ENCODE measurements at regions not wholly inside any gene's neighbourhood (a gene's known extent, or its start where the extent isn't known, plus 50 kb on each side); places are given as distances from the start of the nearest gene placed in this dataset.

DNA sequence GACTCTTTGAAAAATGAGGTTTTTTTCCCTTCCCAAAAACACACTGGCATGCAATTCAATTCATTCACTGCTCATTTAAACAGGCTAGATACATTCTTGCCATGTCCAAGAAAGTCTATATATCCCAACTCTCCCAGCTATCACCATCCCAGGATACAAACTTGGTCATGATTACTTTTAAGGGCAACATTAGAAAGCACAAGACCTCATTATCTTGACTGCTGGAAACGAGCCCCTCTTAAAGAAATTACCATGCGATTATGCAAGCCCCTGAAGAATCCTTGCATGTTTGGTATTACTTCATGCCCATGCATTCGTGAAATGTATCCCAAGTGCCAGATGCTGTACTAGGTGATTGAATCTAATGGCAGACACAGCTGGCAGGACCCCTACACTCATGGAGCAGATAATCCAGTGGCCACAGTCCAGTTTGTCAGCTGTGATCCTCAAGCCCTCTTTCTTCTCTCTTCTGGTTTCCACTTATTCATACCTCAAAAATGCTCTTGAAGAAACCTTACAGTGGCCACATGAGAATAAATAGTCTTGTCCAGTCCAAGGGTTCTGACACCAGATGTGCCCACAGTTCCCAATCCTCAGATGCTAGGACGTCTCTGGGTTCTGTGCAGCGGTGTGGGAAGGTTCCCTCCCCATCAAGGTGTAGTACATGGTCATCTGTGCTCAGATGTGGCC lies 103.7 kb upstream of the HABP2 start:
- Histone ChIP-seq H3K4me3 (no peak overlapping the region), H3K4me1 (no peaks in the 10 kb centered on the region), H3K9me3 (no peaks in the 10 kb centered on the region), H3K36me3 (no peaks in the 10 kb centered on the region), H3K27me3 (no peaks in the 10 kb centered on the region), H3K27ac (no peak overlapping the region)
- TF ChIP-seq, protein P1, sequence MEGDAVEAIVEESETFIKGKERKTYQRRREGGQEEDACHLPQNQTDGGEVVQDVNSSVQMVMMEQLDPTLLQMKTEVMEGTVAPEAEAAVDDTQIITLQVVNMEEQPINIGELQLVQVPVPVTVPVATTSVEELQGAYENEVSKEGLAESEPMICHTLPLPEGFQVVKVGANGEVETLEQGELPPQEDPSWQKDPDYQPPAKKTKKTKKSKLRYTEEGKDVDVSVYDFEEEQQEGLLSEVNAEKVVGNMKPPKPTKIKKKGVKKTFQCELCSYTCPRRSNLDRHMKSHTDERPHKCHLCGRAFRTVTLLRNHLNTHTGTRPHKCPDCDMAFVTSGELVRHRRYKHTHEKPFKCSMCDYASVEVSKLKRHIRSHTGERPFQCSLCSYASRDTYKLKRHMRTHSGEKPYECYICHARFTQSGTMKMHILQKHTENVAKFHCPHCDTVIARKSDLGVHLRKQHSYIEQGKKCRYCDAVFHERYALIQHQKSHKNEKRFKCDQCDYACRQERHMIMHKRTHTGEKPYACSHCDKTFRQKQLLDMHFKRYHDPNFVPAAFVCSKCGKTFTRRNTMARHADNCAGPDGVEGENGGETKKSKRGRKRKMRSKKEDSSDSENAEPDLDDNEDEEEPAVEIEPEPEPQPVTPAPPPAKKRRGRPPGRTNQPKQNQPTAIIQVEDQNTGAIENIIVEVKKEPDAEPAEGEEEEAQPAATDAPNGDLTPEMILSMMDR (IDR thresholded peaks at IDR 0.05) = no peak
- DNase-seq (ENCODE audit: low spot score in 2 of 2) = no peak
- intact Hi-C loops (cut with DNase I) = no loop called here

DNA sequence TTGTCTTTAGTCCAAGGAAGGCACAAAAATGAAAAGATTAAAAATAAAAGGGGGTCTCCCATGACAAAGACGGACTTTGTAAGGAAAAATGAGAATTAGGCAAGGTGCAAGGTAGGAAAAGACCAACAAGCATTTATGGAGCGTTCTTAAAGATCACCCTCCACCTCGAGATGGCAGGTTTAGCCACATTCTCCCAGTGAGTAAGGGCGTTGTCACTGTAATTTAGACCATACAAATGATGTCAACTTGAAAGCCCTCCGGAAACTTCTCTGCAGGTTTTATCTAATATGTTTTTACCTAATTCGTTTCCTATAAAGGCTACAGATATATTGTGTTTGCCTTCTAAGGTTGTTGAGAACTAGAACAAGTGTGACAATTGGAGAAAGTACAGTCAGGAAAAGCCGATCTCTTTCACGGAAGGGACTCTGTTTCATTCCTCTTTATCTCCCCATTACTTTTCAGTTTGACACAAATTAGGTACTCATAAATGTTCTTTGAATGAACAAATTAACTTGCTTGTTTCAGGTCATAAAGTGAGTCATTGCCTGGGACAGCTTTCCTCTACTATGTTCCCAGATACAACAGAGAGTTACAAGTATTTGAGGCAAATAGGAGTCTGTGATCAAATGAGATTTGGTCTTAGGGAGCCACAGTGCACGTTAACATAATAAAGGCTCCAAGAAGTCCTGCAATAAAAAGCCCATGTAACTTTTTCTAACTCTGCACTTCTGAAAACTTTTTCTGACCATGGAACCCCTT lies 102.6 kb upstream of the HABP2 start:
- Histone ChIP-seq H3K36me3 (no peaks in the 10 kb centered on the region), H3K9me3 (no peaks in the 10 kb centered on the region), H3K27me3 (no peaks in the 10 kb centered on the region), H3K4me1 (no peaks in the 10 kb centered on the region), H3K27ac (no peak overlapping the region), H3K4me3 (no peak overlapping the region)
- TF ChIP-seq, protein P1 (IDR thresholded peaks at IDR 0.05) = no peak
- DNase-seq (ENCODE audit: low spot score in 2 of 2) = no peak
- intact Hi-C loops (cut with DNase I) = loop anchor here (5.0 kb wide), 1 partner anchor 58 kb away; no protein-coding TSS in a partner anchor

DNA sequence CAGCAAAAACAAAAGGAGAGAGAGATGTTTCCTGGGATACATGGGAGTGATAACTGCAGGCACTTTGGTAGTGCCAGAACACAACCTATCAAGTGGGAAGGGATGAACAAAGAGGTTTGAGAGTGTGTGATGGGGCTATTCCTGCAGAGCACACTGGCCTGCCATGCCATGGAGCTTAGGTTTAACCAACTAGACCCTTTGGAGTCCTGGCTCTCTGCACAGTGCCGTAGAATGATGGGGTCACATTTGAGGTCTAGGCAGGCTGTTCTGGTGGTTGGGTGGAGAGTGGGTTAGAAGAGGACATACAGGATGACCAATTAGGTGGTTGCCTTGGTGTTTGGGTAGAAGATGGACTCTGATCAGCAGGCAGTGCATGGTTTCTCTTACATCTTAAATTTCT lies 101.9 kb upstream of the HABP2 start:
- intact Hi-C loops (cut with DNase I) = loop anchor here (5.0 kb wide), 1 partner anchor 59 kb away; no protein-coding TSS in a partner anchor
- Histone ChIP-seq H3K27me3 (no peaks in the 10 kb centered on the region), H3K36me3 (no peaks in the 10 kb centered on the region), H3K9me3 (no peaks in the 10 kb centered on the region), H3K4me3 (no peak overlapping the region), H3K27ac (no peak overlapping the region), H3K4me1 (no peaks in the 10 kb centered on the region)
- TF ChIP-seq, protein P1 (IDR thresholded peaks at IDR 0.05) = no peak
- DNase-seq (ENCODE audit: low spot score in 2 of 2) = no peak

DNA sequence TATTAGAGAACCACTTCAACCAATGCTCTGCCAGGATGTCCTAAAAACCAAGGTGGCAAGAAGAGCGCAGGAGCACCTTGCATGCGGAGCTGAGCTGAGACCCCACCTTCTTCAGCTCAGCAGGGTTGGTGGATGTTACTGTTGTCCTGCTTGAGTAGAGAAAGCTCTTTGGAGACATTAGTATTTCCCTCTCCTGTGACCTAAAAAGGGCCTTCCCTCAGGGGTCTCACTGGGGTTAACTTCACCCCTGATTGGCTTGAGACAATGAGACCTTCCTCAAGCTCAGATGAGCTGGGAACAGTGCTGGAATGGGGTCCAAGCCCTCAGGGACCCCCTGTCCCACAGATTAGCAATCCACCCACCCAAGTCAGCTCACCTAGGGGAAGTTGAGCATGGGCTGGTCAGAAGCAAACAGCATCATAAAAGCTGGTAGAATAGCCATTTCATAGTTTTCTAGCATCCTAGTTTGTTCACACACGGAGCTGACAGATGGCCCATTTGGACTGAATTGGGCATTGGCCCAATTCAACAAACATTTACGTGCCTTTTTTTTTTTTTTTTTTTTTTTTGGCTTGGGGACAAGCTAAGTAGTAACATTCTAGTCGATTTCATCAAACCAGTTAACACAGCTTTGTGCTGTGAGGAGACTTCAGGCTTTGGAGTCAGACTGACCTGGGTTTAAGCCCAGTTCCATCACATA lies 100.6 kb upstream of the HABP2 start:
- Histone ChIP-seq H3K9me3 (no peaks in the 10 kb centered on the region), H3K4me1 (no peaks in the 10 kb centered on the region), H3K36me3 (no peaks in the 10 kb centered on the region), H3K27ac (no peak overlapping the region), H3K4me3 (no peak overlapping the region), H3K27me3 (no peaks in the 10 kb centered on the region)
- TF ChIP-seq, protein P1 (IDR thresholded peaks at IDR 0.05) = no peak
- intact Hi-C loops (cut with DNase I) = loop anchor here (5.0 kb wide), 1 partner anchor 60 kb away; no protein-coding TSS in a partner anchor
- DNase-seq (ENCODE audit: low spot score in 2 of 2) = no peak

DNA sequence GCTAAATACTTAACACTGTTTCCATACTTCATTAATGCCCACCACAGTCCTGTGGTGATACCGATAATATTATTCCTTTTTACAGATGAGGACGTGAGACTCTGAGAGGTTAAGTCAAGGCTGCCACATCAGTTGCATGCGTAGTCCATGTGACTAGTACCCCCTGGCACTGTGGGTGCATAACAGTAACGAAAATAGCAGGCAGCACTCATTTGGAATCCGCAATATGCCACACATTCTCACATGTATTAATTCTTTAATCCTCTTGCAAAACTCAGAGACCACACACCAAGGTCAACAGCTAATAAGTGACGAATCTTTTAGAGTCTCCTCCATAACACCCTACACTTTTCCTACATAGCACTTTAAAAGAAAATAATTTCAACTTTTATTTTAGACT lies 99.5 kb upstream of the HABP2 start:
- TF ChIP-seq, protein P1 (IDR thresholded peaks at IDR 0.05) = no peak
- no peak for DNase-seq (ENCODE audit: low spot score in 2 of 2)
- H3K4me1 ChIP-seq = no peaks in the 10 kb centered on the region
- H3K9me3 ChIP-seq = no peaks in the 10 kb centered on the region
- no peaks in the 10 kb centered on the region for H3K27me3 ChIP-seq
- H3K27ac ChIP-seq = no peak overlapping the region
- no peaks in the 10 kb centered on the region for H3K36me3 ChIP-seq
- no peak overlapping the region for H3K4me3 ChIP-seq
- intact Hi-C loops (cut with DNase I) = loop anchor here (5.0 kb wide), 1 partner anchor 61 kb away; no protein-coding TSS in a partner anchor
